ENCODE measurements at regions not wholly inside any gene's neighbourhood (a gene's known extent, or its start where the extent isn't known, plus 50 kb on each side); places are given as distances from the start of the nearest gene placed in this dataset.
A peak's percentile ranks its signal among the peaks of the same experiment; 100 is the strongest.

GRCh38 chr2:77939801-77940200 lies 417.6 kb upstream of the LRRTM4 start (continued):
- TF ChIP-seq, protein P1, sequence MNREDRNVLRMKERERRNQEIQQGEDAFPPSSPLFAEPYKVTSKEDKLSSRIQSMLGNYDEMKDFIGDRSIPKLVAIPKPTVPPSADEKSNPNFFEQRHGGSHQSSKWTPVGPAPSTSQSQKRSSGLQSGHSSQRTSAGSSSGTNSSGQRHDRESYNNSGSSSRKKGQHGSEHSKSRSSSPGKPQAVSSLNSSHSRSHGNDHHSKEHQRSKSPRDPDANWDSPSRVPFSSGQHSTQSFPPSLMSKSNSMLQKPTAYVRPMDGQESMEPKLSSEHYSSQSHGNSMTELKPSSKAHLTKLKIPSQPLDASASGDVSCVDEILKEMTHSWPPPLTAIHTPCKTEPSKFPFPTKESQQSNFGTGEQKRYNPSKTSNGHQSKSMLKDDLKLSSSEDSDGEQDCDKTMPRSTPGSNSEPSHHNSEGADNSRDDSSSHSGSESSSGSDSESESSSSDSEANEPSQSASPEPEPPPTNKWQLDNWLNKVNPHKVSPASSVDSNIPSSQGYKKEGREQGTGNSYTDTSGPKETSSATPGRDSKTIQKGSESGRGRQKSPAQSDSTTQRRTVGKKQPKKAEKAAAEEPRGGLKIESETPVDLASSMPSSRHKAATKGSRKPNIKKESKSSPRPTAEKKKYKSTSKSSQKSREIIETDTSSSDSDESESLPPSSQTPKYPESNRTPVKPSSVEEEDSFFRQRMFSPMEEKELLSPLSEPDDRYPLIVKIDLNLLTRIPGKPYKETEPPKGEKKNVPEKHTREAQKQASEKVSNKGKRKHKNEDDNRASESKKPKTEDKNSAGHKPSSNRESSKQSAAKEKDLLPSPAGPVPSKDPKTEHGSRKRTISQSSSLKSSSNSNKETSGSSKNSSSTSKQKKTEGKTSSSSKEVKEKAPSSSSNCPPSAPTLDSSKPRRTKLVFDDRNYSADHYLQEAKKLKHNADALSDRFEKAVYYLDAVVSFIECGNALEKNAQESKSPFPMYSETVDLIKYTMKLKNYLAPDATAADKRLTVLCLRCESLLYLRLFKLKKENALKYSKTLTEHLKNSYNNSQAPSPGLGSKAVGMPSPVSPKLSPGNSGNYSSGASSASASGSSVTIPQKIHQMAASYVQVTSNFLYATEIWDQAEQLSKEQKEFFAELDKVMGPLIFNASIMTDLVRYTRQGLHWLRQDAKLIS (CRISPR knock-in tag; IDR thresholded peaks at IDR 0.05; ENCODE audit: borderline replicate concordance), result no peak
- TF ChIP-seq ZNF512 (CRISPR knock-in tag; IDR thresholded peaks at IDR 0.05; ENCODE audit: borderline replicate concordance) (no peak), JUN (CRISPR knock-in tag; IDR thresholded peaks at IDR 0.05) (no peak), GRHL2 (CRISPR knock-in tag; IDR thresholded peaks at IDR 0.05; ENCODE audit: insufficient replicate concordance, severe bottlenecking) (no peak), NFYB (CRISPR knock-in tag; conservative IDR thresholded peaks at IDR 0.05; ENCODE audit: low read depth) (no peak), TCF7 (CRISPR knock-in tag; IDR thresholded peaks at IDR 0.05; ENCODE audit: low read depth) (no peak), CBFB (CRISPR knock-in tag; IDR thresholded peaks at IDR 0.05; ENCODE audit: low read depth) (no peak), RELA (CRISPR knock-in tag; IDR thresholded peaks at IDR 0.05; ENCODE audit: borderline replicate concordance) (no peak), JAZF1 (CRISPR knock-in tag; IDR thresholded peaks at IDR 0.05) (no peak), MYBL2 (CRISPR knock-in tag; IDR thresholded peaks at IDR 0.05) (no peak), ZBTB21 (CRISPR knock-in tag; IDR thresholded peaks at IDR 0.05; ENCODE audit: borderline replicate concordance) (no peak), SMAD4 (CRISPR knock-in tag; IDR thresholded peaks at IDR 0.05) (no peak)
- TF ChIP-seq, protein P2, sequence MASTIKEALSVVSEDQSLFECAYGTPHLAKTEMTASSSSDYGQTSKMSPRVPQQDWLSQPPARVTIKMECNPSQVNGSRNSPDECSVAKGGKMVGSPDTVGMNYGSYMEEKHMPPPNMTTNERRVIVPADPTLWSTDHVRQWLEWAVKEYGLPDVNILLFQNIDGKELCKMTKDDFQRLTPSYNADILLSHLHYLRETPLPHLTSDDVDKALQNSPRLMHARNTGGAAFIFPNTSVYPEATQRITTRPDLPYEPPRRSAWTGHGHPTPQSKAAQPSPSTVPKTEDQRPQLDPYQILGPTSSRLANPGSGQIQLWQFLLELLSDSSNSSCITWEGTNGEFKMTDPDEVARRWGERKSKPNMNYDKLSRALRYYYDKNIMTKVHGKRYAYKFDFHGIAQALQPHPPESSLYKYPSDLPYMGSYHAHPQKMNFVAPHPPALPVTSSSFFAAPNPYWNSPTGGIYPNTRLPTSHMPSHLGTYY (CRISPR knock-in tag; IDR thresholded peaks at IDR 0.05), result no peak

- peaks cover 6% of the 10 kb centered on the region for H3K9me3 Mint-ChIP-seq
- no peak for DNase-seq (ENCODE audit: low spot score)
Measured at GRCh38 chr2:77954931-77955330, 432.8 kb upstream of the LRRTM4 start.

GRCh38 chr2:77962943-77963342 lies 440.8 kb upstream of the LRRTM4 start:
- ChIA-PET CTCF (no interaction called here), POLR2A (interaction anchor here (0.6 kb wide), 1 partner anchor 1034 kb away, joined by 6 read pairs; no protein-coding TSS in a partner anchor)
- TF ChIP-seq, protein P3, sequence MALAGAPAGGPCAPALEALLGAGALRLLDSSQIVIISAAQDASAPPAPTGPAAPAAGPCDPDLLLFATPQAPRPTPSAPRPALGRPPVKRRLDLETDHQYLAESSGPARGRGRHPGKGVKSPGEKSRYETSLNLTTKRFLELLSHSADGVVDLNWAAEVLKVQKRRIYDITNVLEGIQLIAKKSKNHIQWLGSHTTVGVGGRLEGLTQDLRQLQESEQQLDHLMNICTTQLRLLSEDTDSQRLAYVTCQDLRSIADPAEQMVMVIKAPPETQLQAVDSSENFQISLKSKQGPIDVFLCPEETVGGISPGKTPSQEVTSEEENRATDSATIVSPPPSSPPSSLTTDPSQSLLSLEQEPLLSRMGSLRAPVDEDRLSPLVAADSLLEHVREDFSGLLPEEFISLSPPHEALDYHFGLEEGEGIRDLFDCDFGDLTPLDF (CRISPR knock-in tag; IDR thresholded peaks at IDR 0.05), result no peak
- TF ChIP-seq CREB1 (CRISPR knock-in tag; IDR thresholded peaks at IDR 0.05), result no peak
- no peak for TF ChIP-seq ZNF396 (CRISPR knock-in tag; IDR thresholded peaks at IDR 0.05; ENCODE audit: borderline replicate concordance)
- TF ChIP-seq NFYB (CRISPR knock-in tag; conservative IDR thresholded peaks at IDR 0.05; ENCODE audit: low read depth), result no peak
- TF ChIP-seq ZNF423 (CRISPR knock-in tag; IDR thresholded peaks at IDR 0.05), result no peak
- no peak for TF ChIP-seq GTF2I (CRISPR knock-in tag; conservative IDR thresholded peaks at IDR 0.05)
- TF ChIP-seq ETV6 (CRISPR knock-in tag; IDR thresholded peaks at IDR 0.05), result no peak
- TF ChIP-seq, protein P2 (CRISPR knock-in tag; IDR thresholded peaks at IDR 0.05), result no peak
- Mint-ChIP-seq H3K4me1 (no peaks in the 10 kb centered on the region), H3K36me3 (no peaks in the 10 kb centered on the region), H3K27me3 (ENCODE audit: low read depth) (no peaks in the 10 kb centered on the region), H3K4me3 (no peak overlapping the region), H3K9me3 (peaks cover 12% of the 10 kb centered on the region), H3K27ac (no peak overlapping the region)
- ATAC-seq (no peak), DNase-seq (ENCODE audit: low spot score) (no peak)

More at GRCh38 chr2:77954931-77955330, 432.8 kb upstream of the LRRTM4 start:
- Mint-ChIP-seq H3K4me3 (no peak overlapping the region), H3K27ac (no peak overlapping the region), H3K36me3 (peaks cover 4% of the 10 kb centered on the region; the same call in 1 of the 2 replicates), H3K4me1 (no peaks in the 10 kb centered on the region), H3K27me3 (ENCODE audit: low read depth) (no peaks in the 10 kb centered on the region)
- ChIA-PET POLR2A (no interaction called here), CTCF (no interaction called here)
- TF ChIP-seq, protein P4, sequence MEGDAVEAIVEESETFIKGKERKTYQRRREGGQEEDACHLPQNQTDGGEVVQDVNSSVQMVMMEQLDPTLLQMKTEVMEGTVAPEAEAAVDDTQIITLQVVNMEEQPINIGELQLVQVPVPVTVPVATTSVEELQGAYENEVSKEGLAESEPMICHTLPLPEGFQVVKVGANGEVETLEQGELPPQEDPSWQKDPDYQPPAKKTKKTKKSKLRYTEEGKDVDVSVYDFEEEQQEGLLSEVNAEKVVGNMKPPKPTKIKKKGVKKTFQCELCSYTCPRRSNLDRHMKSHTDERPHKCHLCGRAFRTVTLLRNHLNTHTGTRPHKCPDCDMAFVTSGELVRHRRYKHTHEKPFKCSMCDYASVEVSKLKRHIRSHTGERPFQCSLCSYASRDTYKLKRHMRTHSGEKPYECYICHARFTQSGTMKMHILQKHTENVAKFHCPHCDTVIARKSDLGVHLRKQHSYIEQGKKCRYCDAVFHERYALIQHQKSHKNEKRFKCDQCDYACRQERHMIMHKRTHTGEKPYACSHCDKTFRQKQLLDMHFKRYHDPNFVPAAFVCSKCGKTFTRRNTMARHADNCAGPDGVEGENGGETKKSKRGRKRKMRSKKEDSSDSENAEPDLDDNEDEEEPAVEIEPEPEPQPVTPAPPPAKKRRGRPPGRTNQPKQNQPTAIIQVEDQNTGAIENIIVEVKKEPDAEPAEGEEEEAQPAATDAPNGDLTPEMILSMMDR (IDR thresholded peaks at IDR 0.05), result peak; percentile 67
- TF ChIP-seq ZNF263 (CRISPR knock-in tag; IDR thresholded peaks at IDR 0.05; ENCODE audit: low read depth), result no peak
- no peak for ATAC-seq
